ENCODE measurements at regions not wholly inside any gene's neighbourhood (a gene's known extent, or its start where the extent isn't known, plus 50 kb on each side); places are given as distances from the start of the nearest gene placed in this dataset.

DNA sequence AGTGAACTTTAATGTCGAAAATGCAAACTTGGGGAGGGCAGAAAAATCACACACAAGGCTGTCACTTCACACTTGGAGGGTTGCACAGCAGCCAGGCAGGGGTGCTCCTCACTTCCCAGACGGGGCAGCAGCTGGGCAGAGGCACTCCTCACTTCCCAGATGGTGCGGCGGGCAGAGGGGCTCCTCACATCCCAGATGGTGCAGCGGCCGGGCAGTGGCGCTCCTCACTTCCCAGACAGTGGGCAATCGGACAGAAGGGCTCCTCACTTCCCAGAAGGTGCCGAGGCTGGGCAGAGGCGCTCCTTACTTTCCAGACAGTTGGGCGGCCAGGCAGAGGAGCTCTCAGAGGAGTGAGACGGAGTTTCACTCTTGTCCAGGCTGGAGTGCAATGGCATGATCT, 90.6 kb downstream of the HMGB3 start:
- TF ChIP-seq ZNF146 (tag by site-specific recombination; IDR thresholded peaks at IDR 0.05) = no peak
- TF ChIP-seq, protein P1, sequence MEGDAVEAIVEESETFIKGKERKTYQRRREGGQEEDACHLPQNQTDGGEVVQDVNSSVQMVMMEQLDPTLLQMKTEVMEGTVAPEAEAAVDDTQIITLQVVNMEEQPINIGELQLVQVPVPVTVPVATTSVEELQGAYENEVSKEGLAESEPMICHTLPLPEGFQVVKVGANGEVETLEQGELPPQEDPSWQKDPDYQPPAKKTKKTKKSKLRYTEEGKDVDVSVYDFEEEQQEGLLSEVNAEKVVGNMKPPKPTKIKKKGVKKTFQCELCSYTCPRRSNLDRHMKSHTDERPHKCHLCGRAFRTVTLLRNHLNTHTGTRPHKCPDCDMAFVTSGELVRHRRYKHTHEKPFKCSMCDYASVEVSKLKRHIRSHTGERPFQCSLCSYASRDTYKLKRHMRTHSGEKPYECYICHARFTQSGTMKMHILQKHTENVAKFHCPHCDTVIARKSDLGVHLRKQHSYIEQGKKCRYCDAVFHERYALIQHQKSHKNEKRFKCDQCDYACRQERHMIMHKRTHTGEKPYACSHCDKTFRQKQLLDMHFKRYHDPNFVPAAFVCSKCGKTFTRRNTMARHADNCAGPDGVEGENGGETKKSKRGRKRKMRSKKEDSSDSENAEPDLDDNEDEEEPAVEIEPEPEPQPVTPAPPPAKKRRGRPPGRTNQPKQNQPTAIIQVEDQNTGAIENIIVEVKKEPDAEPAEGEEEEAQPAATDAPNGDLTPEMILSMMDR (tag by site-specific recombination; IDR thresholded peaks at IDR 0.05) = no peak
- no peak for TF ChIP-seq ZNF274 (IDR thresholded peaks at IDR 0.05; ENCODE audit: low read length)
- TF ChIP-seq ZNF274 (tag by site-specific recombination; IDR thresholded peaks at IDR 0.05; ENCODE audit: borderline replicate concordance) = no peak
- no peak for TF ChIP-seq ZNF121 (tag by site-specific recombination; IDR thresholded peaks at IDR 0.05)
- TF ChIP-seq TRIM28 (IDR thresholded peaks at IDR 0.05; ENCODE audit: borderline replicate concordance, low read length) = no peak
- TF ChIP-seq ZNF133 (tag by site-specific recombination; IDR thresholded peaks at IDR 0.05) = no peak
- no peak for TF ChIP-seq ZBTB8A (tag by site-specific recombination; IDR thresholded peaks at IDR 0.05)
- no peak for TF ChIP-seq TCF7L2 (IDR thresholded peaks at IDR 0.05; ENCODE audit: borderline replicate concordance, low read depth, low read length)

All from HEK293 (cell line).